SK-N-SH (cell line): ENCODE measurements at regions not wholly inside any gene's neighbourhood (a gene's known extent, or its start where the extent isn't known, plus 50 kb on each side); places are given as distances from the start of the nearest gene placed in this dataset.

Experiments used
- CTCF ChIA-PET: fragments of 300-600, 350-600 bp; formaldehyde crosslinking; extraction: SDS; loops from one replicate; lab custom pipeline; 2021; lab: Yijun Ruan, JAX
- POLR2A ChIA-PET: fragments of 350-600 bp; sonication (Branson Sonifier 250); formaldehyde crosslinking; extraction: SDS; loops from one replicate; lab custom pipeline; 2020; ENCODE audit warnings: antibody characterized with exemption, inconsistent platforms; lab: Yijun Ruan, JAX
- DNase-seq: peaks from one replicate; pipeline ENCODE4 v3.0.0; 2012
- H2AFZ ChIP-seq: fragments of 200-600 bp; sonication (generic); 2 replicates; pipeline ENCODE4 v1.8.1; 2016; ENCODE audit warnings: antibody characterized with exemption, mild to moderate bottlenecking, low read depth
- H3F3A ChIP-seq: fragments of 200-600 bp; sonication (generic); replicated peaks from 2 replicates; pipeline ENCODE3; 2016; ENCODE audit warnings: antibody characterized with exemption, mild to moderate bottlenecking; ENCODE audit not compliant: insufficient read depth
- H3K27ac ChIP-seq, 2 experiments: fragments of 200-500 bp in 1 of 2; fragments of 200-600 bp in 1 of 2; sonication (Bioruptor generic) in 1 of 2; sonication (generic), shearing (Covaris generic) in 1 of 2; 2 replicates each; pipeline versions ENCODE4 v1.5.1 to v1.6.1; 2014 to 2016; ENCODE audit warnings: low read depth in 2 of 2, inconsistent platforms in 1 of 2, low read length in 1 of 2, mild to moderate bottlenecking in 1 of 2, mixed read lengths in 1 of 2
- H3K27me3 ChIP-seq: fragments of 200-600 bp; sonication (generic), shearing (Covaris generic); 2 replicates; pipeline ENCODE4 v1.6.1; 2016; ENCODE audit warnings: mixed run types; ENCODE audit not compliant: insufficient read depth
- H3K36me3 ChIP-seq, 2 experiments: fragments of 200-500 bp in 1 of 2; fragments of 200-600 bp in 1 of 2; sonication (Bioruptor generic) in 1 of 2; sonication (generic) in 1 of 2; replicated peaks in 1 of 2; 2 replicates each; pipeline versions ENCODE3 to v1.5.1; 2014 to 2016; ENCODE audit warnings: low read length in 1 of 2, mild to moderate bottlenecking in 1 of 2; ENCODE audit not compliant: insufficient read depth in 2 of 2, control insufficient read depth in 1 of 2
- H3K4me1 ChIP-seq, 2 experiments: fragments of 200-500 bp in 1 of 2; fragments of 200-600 bp in 1 of 2; sonication (Bioruptor generic) in 1 of 2; sonication (generic), shearing (Covaris generic) in 1 of 2; 2 replicates each; pipeline versions ENCODE4 v1.5.1 to v1.6.1; 2014 to 2016; ENCODE audit warnings: low read depth in 1 of 2, low read length in 1 of 2, mixed run types in 1 of 2; ENCODE audit not compliant: insufficient read depth in 2 of 2, control insufficient read depth in 1 of 2
- H3K4me2 ChIP-seq: fragments of 200-600 bp; sonication (generic), shearing (Covaris generic); 2 replicates; pipeline ENCODE4 v1.6.1; 2017; ENCODE audit warnings: mixed run types
- H3K4me3 ChIP-seq, 2 experiments: fragments of 200-500 bp in 1 of 2; fragments of 200-600 bp in 1 of 2; sonication (Bioruptor generic) in 1 of 2; sonication (generic), shearing (Covaris generic) in 1 of 2; 2 replicates each; pipeline versions ENCODE4 v1.5.1 to v1.8.1; 2014 to 2016; ENCODE audit warnings: low read depth in 2 of 2, inconsistent platforms in 1 of 2, low read length in 1 of 2, mild to moderate bottlenecking in 1 of 2, mixed read lengths in 1 of 2, moderate library complexity in 1 of 2
- H3K79me2 ChIP-seq: fragments of 200-600 bp; sonication (generic); 2 replicates; pipeline ENCODE4 v1.8.1; 2017; ENCODE audit warnings: mild to moderate bottlenecking; ENCODE audit not compliant: insufficient read depth
- H3K9ac ChIP-seq: fragments of 200-600 bp; sonication (generic); 2 replicates; pipeline ENCODE4 v1.6.1; 2017; ENCODE audit warnings: mixed run types
- H3K9me2 ChIP-seq: fragments of 200-600 bp; sonication (generic); 2 replicates; pipeline ENCODE4 v1.6.1; 2017; ENCODE audit warnings: mixed run types
- H3K9me3 ChIP-seq: fragments of 200-600 bp; sonication (generic); 2 replicates; pipeline ENCODE4 v1.6.1; 2017; ENCODE audit warnings: mixed run types, mild to moderate bottlenecking, moderate library complexity
- H4K20me1 ChIP-seq: fragments of 200-600 bp; sonication (generic); 2 replicates; pipeline ENCODE4 v1.6.1; 2017; ENCODE audit warnings: mild to moderate bottlenecking, mixed run types; ENCODE audit not compliant: insufficient read depth
- EP300 ChIP-seq, 2 experiments: IDR thresholded peaks; 2 replicates each; pipeline versions ENCODE4 v1.4.0 to v1.6.1; 2012; ENCODE audit warnings: borderline replicate concordance in 1 of 2, low read depth in 1 of 2, low read length in 1 of 2
- EZH2phosphoT487 ChIP-seq: fragments of 200-600 bp; sonication (generic); IDR thresholded peaks from 2 replicates; pipeline ENCODE4 v1.6.1; 2017; ENCODE audit warnings: low read depth, mixed run types, mild to moderate bottlenecking, antibody characterized with exemption, moderate library complexity, borderline replicate concordance
- FOSL2 ChIP-seq: IDR thresholded peaks from 2 replicates; pipeline ENCODE4 v1.4.0; 2012; ENCODE audit warnings: low read depth, mild to moderate bottlenecking, moderate library complexity, borderline replicate concordance
- GABPA ChIP-seq: IDR thresholded peaks from 2 replicates; pipeline ENCODE4 v1.4.0; 2012; ENCODE audit warnings: low read depth, mild to moderate bottlenecking
- JUND ChIP-seq: IDR thresholded peaks from 2 replicates; pipeline ENCODE4 v1.4.0; 2012
- MXI1 ChIP-seq: IDR thresholded peaks from 2 replicates; pipeline ENCODE4 v1.6.1; 2012; ENCODE audit warnings: mild to moderate bottlenecking, low read depth, low read length, improper control_type of control experiment
- POLR2AphosphoS5 ChIP-seq: IDR thresholded peaks from 2 replicates; pipeline ENCODE4 v1.6.1; 2012; ENCODE audit warnings: low read depth, low read length
- RCOR1 ChIP-seq: fragments of 150-350 bp; IDR thresholded peaks from 2 replicates; pipeline ENCODE4 v1.6.1; 2017; ENCODE audit warnings: antibody characterized with exemption, low read length
- RFX5 ChIP-seq: IDR thresholded peaks from 2 replicates; pipeline ENCODE4 v1.6.1; 2012; ENCODE audit warnings: mild to moderate bottlenecking, improper control_type of control experiment, low read length
- TCF12 ChIP-seq: IDR thresholded peaks from 2 replicates; pipeline ENCODE4 v1.4.0; 2012
- YY1 ChIP-seq: IDR thresholded peaks from 2 replicates; pipeline ENCODE4 v1.4.0; 2012; ENCODE audit warnings: low read depth, mild to moderate bottlenecking
- WGBS: methylation state at CpG from one replicate; pipeline ENCODE4 v1.1.6; 2017; ENCODE audit warnings: low lambda C conversion rate; 5-methylcytosine and 5-hydroxymethylcytosine counted together
- TF ChIP-seq, protein P1 (sequence below): fragments of 200-600 bp; sonication (generic); IDR thresholded peaks from 2 replicates; pipeline ENCODE4 v1.6.1; 2017; ENCODE audit warnings: antibody characterized with exemption, mild to moderate bottlenecking, moderate library complexity
- TF ChIP-seq, protein P2 (sequence below): fragments of 150-350 bp; IDR thresholded peaks from 2 replicates; pipeline ENCODE4 v1.6.1; 2017; ENCODE audit warnings: antibody characterized with exemption, low read length, low read depth, borderline replicate concordance
- TF ChIP-seq, protein P3 (sequence below): IDR thresholded peaks from 2 replicates; pipeline ENCODE4 v1.4.0; 2012; ENCODE audit warnings: low read depth
- TF ChIP-seq, protein P4 (sequence below): IDR thresholded peaks from 2 replicates; pipeline ENCODE4 v1.4.0; 2012; ENCODE audit warnings: low read depth, borderline replicate concordance

DNA sequence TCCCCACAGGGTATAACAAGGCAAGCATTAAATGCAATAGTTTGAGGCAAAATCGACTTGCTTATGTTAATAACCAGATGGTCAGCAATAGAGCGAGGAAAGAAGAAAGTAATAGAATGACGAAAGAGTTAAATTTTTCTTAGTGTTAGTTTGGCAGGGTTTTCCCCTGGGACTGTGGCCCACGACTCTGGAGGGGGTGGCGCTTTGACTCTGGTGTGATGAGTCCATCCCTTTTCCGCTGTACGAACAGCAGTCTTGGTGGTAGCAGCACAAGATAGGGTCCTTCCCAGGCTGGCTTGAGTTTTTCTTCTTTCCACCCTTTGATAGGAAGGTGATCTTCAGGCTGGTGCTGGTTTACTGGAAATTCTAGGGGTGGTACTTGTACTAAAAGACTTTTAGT lies 69.2 kb upstream of the GMDS start:
- POLR2A ChIA-PET: no interaction called here
- Histone ChIP-seq H3K9me2 (no peaks in the 10 kb centered on the region), H3K9me3 (no peaks in the 10 kb centered on the region), H3K4me1 (no peaks in the 10 kb centered on the region), H2AFZ (no peak overlapping the region), H3K4me2 (no peak overlapping the region), H3K27ac (no peak overlapping the region), H3K79me2 (no peaks in the 10 kb centered on the region), H3K36me3 (no peaks in the 10 kb centered on the region), H3K27me3 (no peaks in the 10 kb centered on the region), H4K20me1 (no peaks in the 10 kb centered on the region), H3K4me3 (no peak overlapping the region), H3K9ac (no peak overlapping the region), H3F3A (no peaks in the 10 kb centered on the region)
- no peak for TF ChIP-seq TCF12
- TF ChIP-seq GABPA: no peak
- TF ChIP-seq EP300 (IDR thresholded peaks at IDR 0.05; ENCODE audit: borderline replicate concordance in 1 of 2, low read depth in 1 of 2, low read length in 1 of 2): no peak
- no peak for TF ChIP-seq YY1
- TF ChIP-seq FOSL2: no peak
- no peak for TF ChIP-seq EZH2phosphoT487
- TF ChIP-seq POLR2AphosphoS5: no peak
- TF ChIP-seq, protein P1, sequence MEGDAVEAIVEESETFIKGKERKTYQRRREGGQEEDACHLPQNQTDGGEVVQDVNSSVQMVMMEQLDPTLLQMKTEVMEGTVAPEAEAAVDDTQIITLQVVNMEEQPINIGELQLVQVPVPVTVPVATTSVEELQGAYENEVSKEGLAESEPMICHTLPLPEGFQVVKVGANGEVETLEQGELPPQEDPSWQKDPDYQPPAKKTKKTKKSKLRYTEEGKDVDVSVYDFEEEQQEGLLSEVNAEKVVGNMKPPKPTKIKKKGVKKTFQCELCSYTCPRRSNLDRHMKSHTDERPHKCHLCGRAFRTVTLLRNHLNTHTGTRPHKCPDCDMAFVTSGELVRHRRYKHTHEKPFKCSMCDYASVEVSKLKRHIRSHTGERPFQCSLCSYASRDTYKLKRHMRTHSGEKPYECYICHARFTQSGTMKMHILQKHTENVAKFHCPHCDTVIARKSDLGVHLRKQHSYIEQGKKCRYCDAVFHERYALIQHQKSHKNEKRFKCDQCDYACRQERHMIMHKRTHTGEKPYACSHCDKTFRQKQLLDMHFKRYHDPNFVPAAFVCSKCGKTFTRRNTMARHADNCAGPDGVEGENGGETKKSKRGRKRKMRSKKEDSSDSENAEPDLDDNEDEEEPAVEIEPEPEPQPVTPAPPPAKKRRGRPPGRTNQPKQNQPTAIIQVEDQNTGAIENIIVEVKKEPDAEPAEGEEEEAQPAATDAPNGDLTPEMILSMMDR: no peak
- TF ChIP-seq MXI1: no peak
- no peak for TF ChIP-seq RCOR1
- no peak for TF ChIP-seq RFX5
- WGBS: 56% methylated on average over 7 of the region's 7 CpGs
- CTCF ChIA-PET: no interaction called here
- DNase-seq: no peak

DNA sequence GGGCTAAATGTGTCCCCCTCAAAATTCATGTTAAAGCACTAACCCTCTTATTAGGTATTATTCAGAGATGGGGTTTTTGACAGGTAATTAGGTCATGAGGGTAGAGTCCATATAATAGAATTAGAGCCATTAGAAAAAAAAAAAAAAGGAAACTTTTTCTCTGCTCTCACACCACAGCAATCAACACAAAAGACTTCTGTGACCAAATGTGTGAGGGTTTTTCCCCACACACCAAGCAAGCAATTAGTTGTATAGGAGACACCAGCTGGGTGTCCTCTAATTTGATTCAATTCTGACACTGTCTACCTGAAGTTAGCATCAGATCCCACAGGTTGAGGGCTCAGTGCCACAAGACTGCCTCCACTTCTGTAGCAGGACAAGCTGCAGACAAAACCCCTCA lies 64.6 kb upstream of the GMDS start:
- Histone ChIP-seq H2AFZ (no peak overlapping the region), H3K27me3 (no peaks in the 10 kb centered on the region), H3K9ac (no peak overlapping the region), H3K36me3 (no peaks in the 10 kb centered on the region), H3K79me2 (no peaks in the 10 kb centered on the region), H4K20me1 (no peaks in the 10 kb centered on the region)
- CTCF ChIA-PET: interaction anchor here (1.1 kb wide), 1 partner anchor 9 kb away, joined by 4 read pairs; no protein-coding TSS in a partner anchor
- no peak for TF ChIP-seq MXI1
- TF ChIP-seq JUND: no peak
- TF ChIP-seq, protein P2, sequence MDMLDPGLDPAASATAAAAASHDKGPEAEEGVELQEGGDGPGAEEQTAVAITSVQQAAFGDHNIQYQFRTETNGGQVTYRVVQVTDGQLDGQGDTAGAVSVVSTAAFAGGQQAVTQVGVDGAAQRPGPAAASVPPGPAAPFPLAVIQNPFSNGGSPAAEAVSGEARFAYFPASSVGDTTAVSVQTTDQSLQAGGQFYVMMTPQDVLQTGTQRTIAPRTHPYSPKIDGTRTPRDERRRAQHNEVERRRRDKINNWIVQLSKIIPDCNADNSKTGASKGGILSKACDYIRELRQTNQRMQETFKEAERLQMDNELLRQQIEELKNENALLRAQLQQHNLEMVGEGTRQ: no peak
- no peak for TF ChIP-seq EZH2phosphoT487
- TF ChIP-seq, protein P3, sequence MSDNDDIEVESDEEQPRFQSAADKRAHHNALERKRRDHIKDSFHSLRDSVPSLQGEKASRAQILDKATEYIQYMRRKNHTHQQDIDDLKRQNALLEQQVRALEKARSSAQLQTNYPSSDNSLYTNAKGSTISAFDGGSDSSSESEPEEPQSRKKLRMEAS: no peak
- TF ChIP-seq, protein P1: no peak
- TF ChIP-seq FOSL2: no peak
- TF ChIP-seq, protein P4, sequence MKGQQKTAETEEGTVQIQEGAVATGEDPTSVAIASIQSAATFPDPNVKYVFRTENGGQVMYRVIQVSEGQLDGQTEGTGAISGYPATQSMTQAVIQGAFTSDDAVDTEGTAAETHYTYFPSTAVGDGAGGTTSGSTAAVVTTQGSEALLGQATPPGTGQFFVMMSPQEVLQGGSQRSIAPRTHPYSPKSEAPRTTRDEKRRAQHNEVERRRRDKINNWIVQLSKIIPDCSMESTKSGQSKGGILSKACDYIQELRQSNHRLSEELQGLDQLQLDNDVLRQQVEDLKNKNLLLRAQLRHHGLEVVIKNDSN: no peak
- TF ChIP-seq, all 33 proteins: peak for 0
- Histone ChIP-seq H3K4me1 (no peaks in the 10 kb centered on the region), H3K4me2 (no peak overlapping the region), H3K9me3 (no peaks in the 10 kb centered on the region), H3F3A (no peaks in the 10 kb centered on the region), H3K27ac (no peak overlapping the region), H3K4me3 (no peak overlapping the region), H3K9me2 (no peaks in the 10 kb centered on the region)
- DNase-seq: no peak
- POLR2A ChIA-PET: no interaction called here
